Left renal pelvis (tissue), 4 donors: ENCODE measurements at regions not wholly inside any gene's neighbourhood (a gene's known extent, or its start where the extent isn't known, plus 50 kb on each side); places are given as distances from the start of the nearest gene placed in this dataset.
"Not testable (repeated sequence)": the region's sequence is repeated elsewhere in the genome, so short reads cannot be mapped to it uniquely, and the experiment has no call there.

ENCODE experiments used
- DNase-seq, 4 donors: peaks; one replicate each; pipeline ENCODE4 v3.0.0-alpha.2; 2013; ENCODE audit warnings: low read depth in 4 of 4, low spot score in 3 of 4

- no peak for DNase-seq
These were observed 224.9 kb upstream of the TMEM229A start for GRCh38 chr7:124257638-124258308.

- DNase-seq: no peak
These were observed 222.3 kb upstream of the TMEM229A start for GRCh38 chr7:124255041-124255655.

- DNase-seq: no peak
These were observed 221.5 kb upstream of the TMEM229A start for GRCh38 chr7:124254396-124254795.

GRCh38 chr7:124251636-124252035 is 218.8 kb upstream of the TMEM229A start:
- DNase-seq: no peak

- no peak for DNase-seq
These were observed 217.6 kb upstream of the TMEM229A start for GRCh38 chr7:124250297-124251034.

- DNase-seq: no peak
These were observed 214.8 kb upstream of the TMEM229A start for GRCh38 chr7:124247691-124248090.

- no peak for DNase-seq
These were observed 213.5 kb upstream of the TMEM229A start for GRCh38 chr7:124246262-124246863.

GRCh38 chr7:124244469-124244868 is 211.6 kb upstream of the TMEM229A start:
- not testable (repeated sequence) for DNase-seq

- DNase-seq: no peak
These were observed 186.8 kb upstream of the TMEM229A start for GRCh38 chr7:124219681-124220080.

- no peak for DNase-seq
These were observed 175.8 kb upstream of the TMEM229A start for GRCh38 chr7:124208642-124209041.

- DNase-seq: no peak
These were observed 175.3 kb upstream of the TMEM229A start for GRCh38 chr7:124208173-124208572.

- DNase-seq: no peak
These were observed 172.7 kb upstream of the TMEM229A start for GRCh38 chr7:124205526-124205925.

GRCh38 chr7:124202546-124202945 is 169.7 kb upstream of the TMEM229A start:
- no peak for DNase-seq

- peak in 1 of 4 donors; percentile 6 for DNase-seq
These were observed 169.0 kb upstream of the TMEM229A start for GRCh38 chr7:124201768-124202349.

GRCh38 chr7:124196519-124196918 is 163.7 kb upstream of the TMEM229A start:
- no peak for DNase-seq

- DNase-seq: no peak
These were observed 160.0 kb upstream of the TMEM229A start for GRCh38 chr7:124192885-124193284.

GRCh38 chr7:124191713-124192112 is 158.8 kb upstream of the TMEM229A start:
- no peak for DNase-seq

- no peak for DNase-seq
These were observed 158.2 kb upstream of the TMEM229A start for GRCh38 chr7:124191030-124191429.

- DNase-seq: no peak
These were observed 155.7 kb upstream of the TMEM229A start for GRCh38 chr7:124188576-124188975.

- DNase-seq: no peak
These were observed 155.1 kb upstream of the TMEM229A start for GRCh38 chr7:124187962-124188361.

- no peak for DNase-seq
These were observed 150.8 kb upstream of the TMEM229A start for GRCh38 chr7:124183649-124184048.
